Vagina (tissue), 2 donors: ENCODE measurements at regions not wholly inside any gene's neighbourhood (a gene's known extent, or its start where the extent isn't known, plus 50 kb on each side); places are given as distances from the start of the nearest gene placed in this dataset.

ENCODE experiments used
- DNase-seq, 2 donors: peaks; one replicate each; pipeline ENCODE4 v3.0.0-alpha.2; 2017; ENCODE audit errors: extremely low spot score in 2 of 2
- H3K27ac ChIP-seq: fragments of 200-600 bp; sonication (generic); one replicate; pipeline ENCODE4 v1.5.1; 2019
- H3K27me3 ChIP-seq: fragments of 200-600 bp; sonication (generic); one replicate; pipeline ENCODE4 v1.5.1; 2019
- H3K36me3 ChIP-seq, 2 donors: fragments of 200-600 bp; sonication (generic); one replicate each; pipeline ENCODE4 v1.5.1; 2017 to 2019
- H3K4me1 ChIP-seq: fragments of 200-600 bp; sonication (generic); one replicate; pipeline ENCODE4 v1.5.1; 2019
- H3K4me3 ChIP-seq, 2 donors: fragments of 200-600 bp; sonication (generic); 1 replicate in 1 of 2; 2 replicates in 1 of 2; pipeline ENCODE4 v1.5.1; 2016 to 2019
- H3K9me3 ChIP-seq: fragments of 200-600 bp; sonication (generic); one replicate; pipeline ENCODE4 v1.5.1; 2019
- CTCF ChIP-seq, 3 experiments: fragments of 450-650 bp in 2 of 3; fragments of 200-600 bp in 1 of 3; sonication (generic) in 1 of 3; IDR thresholded peaks; one replicate each; pipeline ENCODE4 v1.5.1; 2017 to 2019; ENCODE audit warnings: antibody characterized with exemption in 3 of 3, mild to moderate bottlenecking in 2 of 3, moderate library complexity in 2 of 3
- POLR2A ChIP-seq, 2 donors: fragments of 450-650 bp; IDR thresholded peaks; one replicate each; pipeline ENCODE4 v1.6.1; 2017; ENCODE audit warnings: antibody characterized with exemption in 2 of 2, mild to moderate bottlenecking in 2 of 2, moderate library complexity in 2 of 2
- POLR2AphosphoS5 ChIP-seq, 2 donors: sonication (generic); formaldehyde crosslinking; IDR thresholded peaks; one replicate each; pipeline ENCODE4 v1.9.0; 2017; ENCODE audit warnings: antibody characterized with exemption in 2 of 2, mild to moderate bottlenecking in 2 of 2, low read depth in 1 of 2; ENCODE audit not compliant: insufficient read depth in 1 of 2
- intact Hi-C: fragments of 100-400 bp; cut with DNase I; formaldehyde crosslinking; loops from one replicate; pipeline ENCODE4 v1.15.1; 2023

- Histone ChIP-seq H3K36me3 (no peaks in the 10 kb centered on the region), H3K27ac (no peak overlapping the region), H3K9me3 (no peaks in the 10 kb centered on the region), H3K4me3 (no peak overlapping the region), H3K4me1 (no peaks in the 10 kb centered on the region), H3K27me3 (no peaks in the 10 kb centered on the region)
- no peak for DNase-seq
- intact Hi-C loops = no loop called here
- TF ChIP-seq POLR2AphosphoS5 (IDR thresholded peaks at IDR 0.05; ENCODE audit: insufficient read depth in 1 of 2, low read depth in 1 of 2) = no peak
- TF ChIP-seq CTCF (IDR thresholded peaks at IDR 0.05) = no peak
- TF ChIP-seq POLR2A (IDR thresholded peaks at IDR 0.05) = no peak
Observed at GRCh38 chr11:44383246-44383645, 73.3 kb upstream of the ALX4 start.

- Histone ChIP-seq H3K4me1 (no peaks in the 10 kb centered on the region), H3K27ac (no peak overlapping the region), H3K27me3 (no peaks in the 10 kb centered on the region), H3K36me3 (no peaks in the 10 kb centered on the region), H3K9me3 (no peaks in the 10 kb centered on the region), H3K4me3 (no peak overlapping the region)
- TF ChIP-seq POLR2AphosphoS5 (IDR thresholded peaks at IDR 0.05; ENCODE audit: insufficient read depth in 1 of 2, low read depth in 1 of 2) (no peak), POLR2A (IDR thresholded peaks at IDR 0.05) (no peak), CTCF (IDR thresholded peaks at IDR 0.05) (no peak)
- intact Hi-C loops = no loop called here
- DNase-seq = no peak
Observed at GRCh38 chr11:44387415-44387814, 77.5 kb upstream of the ALX4 start.

- no peak for TF ChIP-seq POLR2AphosphoS5 (IDR thresholded peaks at IDR 0.05; ENCODE audit: insufficient read depth in 1 of 2, low read depth in 1 of 2)
- no peak for TF ChIP-seq CTCF (IDR thresholded peaks at IDR 0.05)
- no peak for TF ChIP-seq POLR2A (IDR thresholded peaks at IDR 0.05)
- no peak for DNase-seq
- no peaks in the 10 kb centered on the region for H3K9me3 ChIP-seq
- H3K27me3 ChIP-seq = no peaks in the 10 kb centered on the region
- H3K36me3 ChIP-seq = no peaks in the 10 kb centered on the region
- intact Hi-C loops = no loop called here
- no peaks in the 10 kb centered on the region for H3K4me1 ChIP-seq
- no peak overlapping the region for H3K27ac ChIP-seq
- no peak overlapping the region for H3K4me3 ChIP-seq
Observed at GRCh38 chr11:44387825-44388224, 77.9 kb upstream of the ALX4 start.

GRCh38 chr11:44388828-44389657 is 79.1 kb upstream of the ALX4 start:
- no peak for DNase-seq

More at GRCh38 chr11:44388828-44389657, 79.1 kb upstream of the ALX4 start:
- no peak overlapping the region for H3K27ac ChIP-seq
- no peaks in the 10 kb centered on the region for H3K36me3 ChIP-seq
- intact Hi-C loops = no loop called here
- no peaks in the 10 kb centered on the region for H3K27me3 ChIP-seq
- no peaks in the 10 kb centered on the region for H3K9me3 ChIP-seq
- no peak overlapping the region for H3K4me3 ChIP-seq
- no peaks in the 10 kb centered on the region for H3K4me1 ChIP-seq
- no peak for TF ChIP-seq POLR2A (IDR thresholded peaks at IDR 0.05)
- TF ChIP-seq CTCF (IDR thresholded peaks at IDR 0.05) = no peak
